ENCODE measurements at regions not wholly inside any gene's neighbourhood (a gene's known extent, or its start where the extent isn't known, plus 50 kb on each side); places are given as distances from the start of the nearest gene placed in this dataset.

- no peak for DNase-seq
Observed at GRCh38 chr16:54355251-54355650, 68.7 kb upstream of the IRX3 start.

- DNase-seq: no peak
Observed at GRCh38 chr16:54353097-54353496, 66.5 kb upstream of the IRX3 start.

- no peak for DNase-seq
Observed at GRCh38 chr16:54351171-54351570, 64.6 kb upstream of the IRX3 start.

GRCh38 chr16:54347961-54348360, 61.4 kb upstream of the IRX3 start:
- no peak for DNase-seq

- DNase-seq: no peak
Observed at GRCh38 chr16:54346041-54346440, 59.5 kb upstream of the IRX3 start.

GRCh38 chr16:54344646-54345630, 58.4 kb upstream of the IRX3 start:
- no peak for DNase-seq

- DNase-seq: no peak
Observed at GRCh38 chr16:54342966-54343365, 56.4 kb upstream of the IRX3 start.

- DNase-seq: no peak
Observed at GRCh38 chr16:54341892-54342776, 55.5 kb upstream of the IRX3 start.

- DNase-seq: no peak
Observed at GRCh38 chr16:54340531-54340930, 53.9 kb upstream of the IRX3 start.

- DNase-seq: no peak
Observed at GRCh38 chr16:54336631-54337204, 50.1 kb upstream of the IRX3 start.

Data from NCI-H1105 treated with DMSO at 0.1 percent for 48 hours (cell line).